Vagina (tissue), 2 donors: ENCODE measurements at regions not wholly inside any gene's neighbourhood (a gene's known extent, or its start where the extent isn't known, plus 50 kb on each side); places are given as distances from the start of the nearest gene placed in this dataset.

Experiments used
- POLR2A ChIP-seq, 2 donors: fragments of 450-650 bp; IDR thresholded peaks; one replicate each; pipeline ENCODE4 v1.6.1; 2017; ENCODE audit warnings: antibody characterized with exemption in 2 of 2, mild to moderate bottlenecking in 2 of 2, moderate library complexity in 2 of 2
- TF ChIP-seq, protein P1 (sequence below), 3 experiments: fragments of 450-650 bp in 2 of 3; fragments of 200-600 bp in 1 of 3; sonication (generic) in 1 of 3; IDR thresholded peaks; one replicate each; pipeline ENCODE4 v1.5.1; 2017 to 2019; ENCODE audit warnings: antibody characterized with exemption in 3 of 3, mild to moderate bottlenecking in 2 of 3, moderate library complexity in 2 of 3

DNA sequence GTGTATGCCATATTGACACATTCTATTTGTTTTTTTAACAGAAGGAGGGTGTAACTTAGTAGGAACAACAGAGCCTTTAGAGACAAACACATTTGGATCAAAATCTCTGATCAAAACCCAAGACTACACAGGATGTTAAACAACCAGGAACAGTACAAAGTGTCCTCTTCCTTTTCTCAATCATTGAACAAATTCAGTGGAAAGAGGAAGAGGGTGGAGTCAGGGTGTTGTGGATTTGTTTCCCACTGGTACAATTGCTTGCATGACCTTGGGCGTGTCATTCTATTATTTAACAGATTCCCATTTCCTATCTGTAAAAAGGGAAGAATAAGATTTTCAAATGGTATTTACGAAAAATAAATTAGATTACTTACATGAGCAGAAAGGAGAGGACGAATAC is 1162.8 kb upstream of the PRKX start:
- TF ChIP-seq, protein P1, sequence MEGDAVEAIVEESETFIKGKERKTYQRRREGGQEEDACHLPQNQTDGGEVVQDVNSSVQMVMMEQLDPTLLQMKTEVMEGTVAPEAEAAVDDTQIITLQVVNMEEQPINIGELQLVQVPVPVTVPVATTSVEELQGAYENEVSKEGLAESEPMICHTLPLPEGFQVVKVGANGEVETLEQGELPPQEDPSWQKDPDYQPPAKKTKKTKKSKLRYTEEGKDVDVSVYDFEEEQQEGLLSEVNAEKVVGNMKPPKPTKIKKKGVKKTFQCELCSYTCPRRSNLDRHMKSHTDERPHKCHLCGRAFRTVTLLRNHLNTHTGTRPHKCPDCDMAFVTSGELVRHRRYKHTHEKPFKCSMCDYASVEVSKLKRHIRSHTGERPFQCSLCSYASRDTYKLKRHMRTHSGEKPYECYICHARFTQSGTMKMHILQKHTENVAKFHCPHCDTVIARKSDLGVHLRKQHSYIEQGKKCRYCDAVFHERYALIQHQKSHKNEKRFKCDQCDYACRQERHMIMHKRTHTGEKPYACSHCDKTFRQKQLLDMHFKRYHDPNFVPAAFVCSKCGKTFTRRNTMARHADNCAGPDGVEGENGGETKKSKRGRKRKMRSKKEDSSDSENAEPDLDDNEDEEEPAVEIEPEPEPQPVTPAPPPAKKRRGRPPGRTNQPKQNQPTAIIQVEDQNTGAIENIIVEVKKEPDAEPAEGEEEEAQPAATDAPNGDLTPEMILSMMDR (IDR thresholded peaks at IDR 0.05), result no peak
- no peak for TF ChIP-seq POLR2A (IDR thresholded peaks at IDR 0.05)
